ENCODE measurements at regions not wholly inside any gene's neighbourhood (a gene's known extent, or its start where the extent isn't known, plus 50 kb on each side); places are given as distances from the start of the nearest gene placed in this dataset.
"Not testable (repeated sequence)": the region's sequence is repeated elsewhere in the genome, so short reads cannot be mapped to it uniquely, and the experiment has no call there.

DNA sequence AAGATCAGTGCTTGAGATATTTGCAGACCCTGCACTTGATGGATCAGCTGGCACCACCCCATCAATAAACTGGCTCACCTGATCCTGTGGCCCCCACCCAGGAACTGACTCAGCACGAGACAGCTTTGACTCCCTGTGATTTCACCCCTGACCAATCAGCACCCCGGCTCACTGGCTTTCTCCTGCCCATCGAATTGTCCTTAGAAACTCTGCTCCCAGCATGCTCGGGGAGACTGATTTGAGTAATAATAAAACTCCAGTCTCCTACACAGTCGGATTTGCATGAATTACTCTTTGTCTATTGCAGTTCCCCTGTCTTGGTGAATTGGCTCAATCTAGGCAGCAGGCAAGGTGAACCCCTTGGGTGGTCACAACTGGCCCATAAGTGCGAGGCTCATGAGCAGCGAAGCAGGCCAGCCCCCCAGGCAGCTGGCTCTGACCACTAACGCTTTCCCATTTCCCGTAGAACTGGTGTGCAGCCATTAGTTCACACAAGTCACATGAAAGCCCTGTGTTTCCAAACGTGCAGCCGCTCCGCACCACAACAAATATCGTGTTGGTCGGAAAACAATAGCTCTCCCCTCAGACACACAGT, 79.6 kb downstream of the RSPH3 start:
- DNase-seq: no peak

DNA sequence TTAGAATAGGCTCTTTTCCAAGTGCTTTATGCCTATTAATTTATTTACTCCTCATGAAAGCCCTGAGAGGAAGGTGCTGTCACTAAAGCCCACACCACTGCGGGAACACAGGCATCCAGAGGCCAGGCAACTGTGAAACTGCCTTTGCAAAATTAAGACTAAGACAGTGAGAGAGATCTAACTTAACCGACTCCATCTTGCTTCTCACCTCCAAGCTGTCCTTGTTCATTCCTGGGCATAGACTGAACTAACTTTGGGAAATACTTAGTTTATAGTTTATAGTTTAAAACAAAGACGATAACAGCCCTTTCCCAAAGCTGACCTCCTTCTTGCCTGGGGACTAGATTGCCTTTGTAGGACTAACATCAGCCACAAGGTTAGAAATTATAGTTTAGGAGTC, 80.1 kb downstream of the RSPH3 start:
- no peak for DNase-seq

DNA sequence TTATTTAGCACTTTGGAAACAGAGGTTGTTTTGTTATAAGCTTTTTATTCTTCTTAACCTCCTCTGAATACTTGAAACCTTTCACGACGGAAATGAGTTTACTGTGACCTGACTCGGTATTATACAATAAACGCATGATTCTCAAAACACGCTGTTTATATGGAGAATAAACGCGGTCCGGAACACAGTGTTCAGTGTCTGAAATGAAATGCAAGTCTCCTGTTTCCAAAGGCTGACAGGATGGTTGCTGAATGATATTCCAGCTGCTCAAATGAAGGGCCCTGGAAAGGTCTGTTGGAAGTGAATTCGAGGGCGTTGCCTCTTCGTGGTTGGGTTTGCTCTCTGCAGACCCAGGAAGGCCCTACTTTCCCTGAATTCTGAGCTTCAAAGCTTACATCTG, 83.4 kb downstream of the RSPH3 start:
- DNase-seq: no peak

DNA sequence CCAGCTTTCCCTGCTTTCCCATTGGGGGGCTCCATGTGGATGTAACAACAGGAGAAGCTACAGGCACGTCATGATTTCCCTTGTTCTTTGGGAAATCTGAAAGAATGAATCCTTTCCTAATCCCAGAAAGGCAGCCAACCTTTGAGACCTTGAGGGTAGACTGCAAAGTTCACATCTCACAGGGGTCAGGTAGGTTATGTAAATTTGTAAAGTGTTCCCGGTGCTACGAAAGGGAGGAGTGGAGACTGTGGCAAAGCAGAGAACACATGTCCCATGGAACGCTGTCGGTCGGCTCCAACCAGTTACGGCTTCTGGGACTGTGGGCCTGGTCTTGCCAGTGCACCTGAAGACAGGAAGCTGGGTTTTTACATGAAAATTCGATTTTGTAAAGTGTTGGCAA, 85.1 kb downstream of the RSPH3 start:
- no peak for DNase-seq

DNA sequence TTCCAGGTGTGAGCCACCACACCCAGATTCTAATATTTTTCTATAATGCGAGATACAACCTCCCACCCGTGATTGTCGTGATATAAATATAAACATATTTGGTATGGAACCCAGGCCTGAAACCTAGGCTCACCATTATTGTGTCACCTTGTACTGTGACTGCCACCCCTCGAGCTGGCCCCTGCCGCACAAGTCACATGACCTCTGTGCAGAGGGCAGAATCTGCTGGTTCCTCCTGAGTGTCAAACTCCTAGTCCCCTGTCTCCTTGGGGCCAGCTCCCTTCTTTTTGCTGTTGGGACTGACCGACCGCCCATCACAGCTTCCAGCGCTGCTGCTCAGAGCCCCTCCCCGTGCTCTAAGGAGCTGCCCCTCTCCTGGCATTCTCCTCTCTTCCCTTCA, 86.4 kb downstream of the RSPH3 start:
- DNase-seq: no peak

DNA sequence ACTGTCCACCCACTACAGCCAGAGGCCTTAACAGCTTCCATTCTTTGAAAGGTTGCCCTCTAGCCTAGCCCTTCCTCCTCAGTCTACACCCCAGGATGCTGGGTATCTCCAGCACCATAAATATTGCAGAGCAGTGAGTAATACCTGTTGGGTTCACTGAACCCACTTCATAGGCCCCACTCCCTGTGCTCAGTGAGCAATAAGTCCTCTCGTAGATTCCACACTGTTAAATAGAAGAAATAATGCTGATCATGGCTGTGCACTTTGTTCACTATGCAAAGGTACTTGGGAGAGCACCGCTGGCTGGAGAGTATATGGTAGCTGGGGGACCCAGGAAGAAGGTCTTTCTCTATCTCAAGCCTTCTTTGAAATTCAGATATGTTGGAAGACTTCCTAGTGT, 87.3 kb downstream of the RSPH3 start:
- no peak for DNase-seq

DNA sequence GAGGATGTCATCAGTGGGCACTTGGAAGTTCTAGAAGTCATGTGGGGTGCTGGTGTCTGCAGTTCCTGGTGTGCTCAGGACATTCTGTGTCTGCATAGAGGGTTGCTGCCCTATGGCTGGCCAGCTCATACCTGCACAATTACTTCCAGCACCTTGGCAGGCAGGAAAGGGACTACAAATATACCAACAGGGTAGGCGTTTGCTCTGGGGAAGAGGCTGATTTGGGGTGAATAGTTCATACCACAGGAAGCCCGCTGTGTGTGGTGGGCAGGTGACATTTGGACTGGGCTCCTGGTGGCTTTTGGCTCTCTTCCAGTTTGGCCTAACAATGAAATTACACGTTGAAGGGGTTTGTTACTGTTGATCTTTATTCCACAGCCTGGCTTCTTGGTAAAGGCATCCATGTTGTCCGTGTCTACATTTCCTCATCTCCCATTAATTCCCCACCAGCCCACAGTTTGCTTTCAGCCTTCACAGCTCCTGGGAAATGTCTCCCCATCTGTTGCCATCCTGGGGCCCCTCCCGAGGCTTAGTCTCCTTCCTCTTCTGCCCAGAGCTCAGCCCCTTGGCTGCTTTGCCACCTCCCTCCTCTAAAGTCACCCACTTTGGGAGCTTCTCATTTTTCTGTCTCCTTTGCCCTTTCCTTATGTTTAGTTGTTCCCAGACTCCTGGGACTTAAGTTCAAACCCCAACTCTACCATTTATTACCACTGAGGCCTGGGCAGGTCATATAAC, 88.1 kb downstream of the RSPH3 start:
- DNase-seq: peak; percentile 33

DNA sequence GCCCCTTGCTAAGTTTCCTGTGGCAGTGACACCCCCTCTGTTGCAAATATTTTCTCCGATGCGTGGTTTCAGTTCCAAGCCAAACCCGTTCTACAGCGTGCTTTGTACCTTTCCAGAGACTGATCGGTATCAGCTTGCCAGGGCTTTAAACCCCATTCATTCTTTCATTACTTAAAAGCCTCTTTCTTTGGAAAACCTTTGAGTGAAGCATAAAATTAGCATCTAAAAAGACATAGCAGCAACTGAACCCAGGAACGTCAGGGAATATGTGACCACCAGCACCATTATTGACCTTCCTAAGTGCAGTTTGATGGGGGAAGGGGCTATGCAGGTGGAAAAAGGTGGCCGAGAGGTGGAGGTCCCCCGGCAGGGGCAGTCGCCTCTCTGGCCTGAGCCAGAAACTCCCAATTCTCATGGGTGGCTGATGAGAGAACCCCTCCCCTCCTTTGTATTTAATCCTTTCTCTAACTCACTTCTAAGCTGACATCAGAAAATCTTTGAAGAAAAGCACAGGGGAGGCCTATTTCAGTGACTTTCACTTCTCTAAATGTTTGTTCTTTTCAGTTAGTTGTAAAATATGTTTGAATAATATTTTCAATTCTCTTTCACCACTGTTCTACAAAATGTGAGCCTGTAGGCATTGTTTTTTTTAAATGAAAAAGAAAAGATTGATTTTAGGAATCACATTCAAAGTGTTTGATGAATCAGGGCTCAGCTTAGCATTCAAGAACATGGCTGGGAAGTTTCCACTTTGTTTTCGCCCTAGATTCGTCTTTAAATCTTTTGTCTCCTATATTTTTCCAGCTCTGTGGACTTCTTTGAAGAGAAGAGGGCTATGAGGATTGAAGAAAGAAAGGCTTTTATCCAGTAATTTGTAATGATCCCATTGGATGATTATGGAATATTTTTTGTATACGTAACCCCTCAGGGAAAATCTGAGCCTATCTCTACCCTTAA, 89.2 kb downstream of the RSPH3 start:
- no peak for DNase-seq

DNA sequence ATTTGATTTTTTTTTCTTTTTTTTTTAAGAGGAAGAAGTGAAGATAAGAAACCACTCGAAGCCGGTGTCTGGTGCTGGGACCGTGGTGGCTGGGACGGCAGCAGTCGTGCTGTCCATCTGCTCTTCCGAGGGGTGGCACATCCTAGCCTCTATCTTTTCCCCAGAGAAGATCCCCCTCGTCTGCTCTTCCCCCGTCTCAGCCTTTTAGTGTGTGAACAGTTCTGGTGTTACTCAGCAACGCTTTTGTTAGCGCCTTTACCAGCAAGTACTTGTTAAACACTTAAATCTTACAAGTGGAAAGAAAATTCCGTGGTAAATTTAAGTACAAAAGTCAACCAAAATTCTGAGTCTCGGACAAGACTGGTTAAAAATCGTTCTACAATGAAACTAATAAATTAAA, 90.1 kb downstream of the RSPH3 start:
- DNase-seq: no peak

DNA sequence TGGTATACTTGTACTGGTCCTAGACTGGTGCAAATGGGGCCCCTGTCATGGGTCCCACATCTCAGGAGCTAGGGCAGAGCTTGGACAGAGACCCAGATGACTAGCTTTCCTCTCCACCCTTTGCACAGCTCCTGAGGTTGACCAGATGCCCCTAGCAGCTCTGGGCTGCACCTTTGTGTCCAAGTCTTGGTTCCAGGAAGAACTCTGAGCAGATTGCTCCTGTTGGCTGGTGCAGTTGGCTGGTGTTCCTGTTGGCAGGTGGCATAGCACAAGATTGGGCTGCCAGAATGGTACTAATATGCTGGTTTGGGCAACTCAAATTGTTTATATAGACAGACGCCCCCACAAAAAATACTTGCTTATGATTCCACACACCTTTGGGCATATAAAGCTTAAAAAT, 89.4 kb upstream of the EZR start:
- no peak for DNase-seq

DNA sequence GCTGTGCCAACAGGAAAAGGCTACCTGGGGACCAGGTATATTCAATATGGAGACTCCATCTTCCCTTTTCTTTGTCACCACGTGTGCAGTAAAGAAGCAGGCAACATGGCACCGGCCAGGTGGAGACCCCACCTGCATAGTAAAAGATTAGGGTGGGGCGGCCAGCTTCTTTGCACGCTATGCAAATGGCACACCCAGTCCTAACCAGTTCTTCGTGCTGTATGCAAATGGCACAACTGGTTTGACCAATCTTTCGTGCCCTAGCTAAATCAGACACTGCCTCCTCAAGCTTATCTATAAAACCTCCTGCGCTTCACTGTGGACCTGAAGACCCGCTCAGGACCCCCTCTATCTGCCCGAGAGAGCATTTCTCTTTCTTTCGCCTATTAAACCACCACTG, 88.8 kb upstream of the EZR start:
- no peak for DNase-seq

DNA sequence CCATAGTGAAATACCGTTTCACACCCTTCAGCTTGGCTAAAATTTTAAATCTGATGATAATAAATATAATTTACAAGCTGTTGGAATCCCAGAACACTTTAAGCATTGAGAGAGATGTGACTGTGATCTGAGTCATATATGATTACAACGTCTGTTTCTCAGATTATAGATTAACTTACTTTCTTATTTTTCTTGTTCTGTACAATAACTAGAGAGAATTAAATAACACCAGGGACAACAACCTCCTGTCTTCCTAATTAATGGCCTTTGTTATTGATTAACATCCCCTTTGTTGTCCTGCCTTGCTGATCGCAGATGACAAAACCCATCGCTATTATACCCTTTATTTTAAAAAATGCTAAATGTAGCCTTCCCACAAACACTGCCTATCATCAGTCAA, 87.8 kb upstream of the EZR start:
- no peak for DNase-seq

DNA sequence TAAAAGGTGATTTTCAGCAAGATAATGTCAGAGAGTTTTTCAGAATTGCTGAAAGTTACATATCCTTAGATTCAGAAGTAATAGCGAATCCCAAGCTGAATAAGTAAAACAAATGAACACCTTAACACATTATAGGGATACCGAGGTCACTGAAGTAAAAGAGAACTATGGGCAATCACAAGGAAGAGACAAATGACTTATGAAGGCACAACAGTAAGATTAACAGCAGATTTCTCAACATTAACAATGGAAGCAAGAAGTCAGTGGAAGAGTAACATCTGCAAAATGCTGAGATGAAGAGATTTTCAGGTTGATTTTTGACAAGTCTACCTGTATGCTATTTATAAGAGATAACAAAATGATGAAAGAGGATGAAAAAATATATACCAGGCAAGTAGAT, 86.1 kb upstream of the EZR start:
- DNase-seq: no peak

DNA sequence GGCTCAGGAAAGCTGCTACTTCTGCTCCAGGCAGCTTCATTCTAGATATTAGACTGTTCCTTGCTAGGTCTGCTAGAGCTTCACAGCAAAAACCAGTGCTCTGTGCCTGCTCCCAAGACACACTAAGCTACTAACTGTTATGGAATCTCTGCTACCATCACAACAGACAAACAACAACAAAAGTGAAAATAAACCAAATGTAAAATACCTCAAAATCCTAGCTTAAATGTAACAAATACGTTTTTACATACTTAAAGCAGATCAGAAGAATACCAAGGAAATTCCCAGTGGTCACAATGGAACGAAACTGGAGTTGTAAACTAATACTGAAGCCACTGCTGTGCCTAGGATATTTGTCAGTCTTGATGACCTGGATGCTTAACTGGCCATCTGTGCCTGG, 84.6 kb upstream of the EZR start:
- DNase-seq: no peak

DNA sequence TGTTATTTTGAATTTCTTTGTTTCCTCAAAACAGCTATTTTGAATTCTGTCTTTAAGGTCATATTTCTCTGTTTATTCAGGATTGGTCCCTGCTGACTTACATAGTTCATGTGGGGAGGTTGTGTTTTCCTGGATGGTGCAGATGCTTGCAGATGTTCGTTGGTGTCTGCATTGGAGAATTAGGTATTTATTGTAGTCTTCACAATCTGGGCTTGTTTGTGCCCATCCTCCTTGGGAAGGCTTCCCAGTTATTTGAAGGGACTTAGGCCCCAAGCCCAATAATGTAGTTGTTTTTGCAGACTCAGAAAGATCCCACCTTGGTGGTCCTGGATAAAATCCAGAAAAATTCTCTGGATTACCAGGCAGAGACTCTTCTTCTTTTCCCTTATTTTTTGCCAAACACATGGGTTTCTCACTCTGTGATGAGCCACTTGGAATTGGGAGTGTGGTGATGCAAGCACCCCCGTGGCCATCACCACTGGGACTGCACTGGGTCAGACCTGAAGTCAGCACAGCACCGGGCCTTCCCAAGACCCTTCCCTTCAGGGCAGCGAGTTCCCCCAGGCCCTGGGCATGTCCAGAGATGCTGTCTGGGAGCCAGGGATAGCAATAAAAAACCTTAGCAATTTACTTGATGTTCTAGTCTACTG, 81.6 kb upstream of the EZR start:
- DNase-seq: no peak

DNA sequence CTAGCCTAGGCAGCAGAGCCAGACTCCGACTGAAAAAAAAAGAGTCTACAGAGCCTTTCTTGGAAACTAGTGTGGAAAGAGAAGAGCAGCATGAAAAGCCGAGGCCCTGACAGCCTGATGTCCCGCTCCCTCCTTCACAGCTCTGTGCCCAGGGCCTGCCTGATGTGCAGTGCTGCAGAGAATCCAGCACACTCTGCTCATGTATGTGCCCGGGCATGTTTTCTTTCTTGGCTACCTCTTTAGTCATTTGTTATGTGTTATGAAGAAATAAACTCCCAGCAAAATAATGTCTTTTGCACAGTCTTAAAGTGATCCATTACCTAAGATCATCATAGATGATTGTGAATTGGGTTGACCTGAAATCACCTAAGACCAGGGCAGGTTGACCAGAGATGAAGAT, 78.1 kb upstream of the EZR start:
- no peak for DNase-seq

DNA sequence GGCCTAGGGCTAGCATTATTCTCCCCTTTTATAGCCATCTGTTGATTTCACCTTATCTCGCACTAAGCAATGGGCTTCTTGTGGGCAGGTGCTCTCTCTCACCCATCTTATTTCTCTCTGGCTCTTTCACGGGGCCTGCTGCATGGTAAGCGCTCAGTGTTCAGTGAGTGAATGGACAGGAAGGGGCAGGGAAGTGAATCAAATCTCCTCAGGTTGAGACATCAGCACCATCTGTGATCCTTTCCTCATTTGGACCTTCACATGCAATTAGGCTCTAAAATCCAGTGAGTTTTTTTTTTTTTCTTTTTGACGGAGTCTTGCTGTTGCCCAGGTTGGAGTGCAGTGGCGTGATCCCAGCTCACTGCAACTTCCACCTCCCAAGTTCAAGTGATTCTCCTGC, 76.5 kb upstream of the EZR start:
- no peak for DNase-seq

DNA sequence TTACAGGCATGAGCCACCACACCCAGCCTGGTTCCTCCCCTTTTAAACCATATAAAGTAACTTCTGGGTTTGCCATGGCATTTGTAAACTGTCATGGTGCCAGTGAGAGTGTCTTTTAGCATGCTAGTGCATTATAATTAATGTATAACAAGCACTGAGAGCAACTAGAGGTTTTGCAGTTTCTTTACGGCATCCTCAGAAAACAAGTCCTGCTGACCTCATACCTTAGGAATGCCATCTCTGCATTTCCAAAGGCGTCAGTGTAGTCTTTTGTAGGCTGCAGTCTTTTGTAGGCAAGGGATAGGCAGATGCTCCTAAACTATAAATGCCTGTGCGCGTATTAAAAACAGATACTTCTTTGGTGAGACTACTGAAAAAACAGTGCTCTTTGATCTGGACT, 75.0 kb upstream of the EZR start:
- DNase-seq: no peak

DNA sequence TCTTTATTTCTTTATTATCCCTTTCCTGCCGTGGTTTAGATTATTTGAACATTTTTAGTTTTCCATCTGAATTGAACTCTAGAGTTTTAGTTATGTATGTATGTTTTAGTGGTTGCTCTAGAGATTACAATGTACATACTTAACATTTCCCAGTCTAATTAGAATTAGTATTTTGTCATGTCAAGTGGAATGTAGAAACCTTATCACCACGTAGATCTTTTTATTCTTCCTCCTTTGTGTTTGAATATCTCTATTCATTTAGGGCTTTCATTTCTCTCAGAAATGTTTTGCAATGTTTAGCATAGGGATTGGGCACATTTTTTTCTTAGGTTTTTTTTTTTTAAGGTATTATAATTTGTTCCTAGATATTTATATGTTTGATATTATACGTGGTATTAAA, 73.1 kb upstream of the EZR start:
- no peak for DNase-seq

DNA sequence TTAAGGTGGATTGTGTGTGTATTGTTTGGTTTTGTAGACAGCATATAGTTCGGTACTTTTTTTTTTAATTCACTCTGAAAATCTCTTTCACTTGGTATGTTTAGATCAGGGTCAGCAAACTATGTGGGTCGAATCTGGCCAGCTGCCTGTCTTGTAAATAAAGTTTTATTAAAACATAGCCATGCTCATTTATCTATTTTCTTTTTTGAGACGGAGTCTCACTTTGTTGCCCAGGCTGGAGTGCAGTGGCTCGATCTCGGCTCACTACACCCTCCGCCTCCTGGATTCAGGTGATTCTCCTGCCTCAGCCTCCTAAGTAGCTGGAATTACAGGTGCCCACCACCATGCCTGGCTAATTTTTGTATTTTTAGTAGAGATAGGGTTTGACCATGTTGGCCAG, 72.4 kb upstream of the EZR start:
- DNase-seq: not testable (repeated sequence)

DNA sequence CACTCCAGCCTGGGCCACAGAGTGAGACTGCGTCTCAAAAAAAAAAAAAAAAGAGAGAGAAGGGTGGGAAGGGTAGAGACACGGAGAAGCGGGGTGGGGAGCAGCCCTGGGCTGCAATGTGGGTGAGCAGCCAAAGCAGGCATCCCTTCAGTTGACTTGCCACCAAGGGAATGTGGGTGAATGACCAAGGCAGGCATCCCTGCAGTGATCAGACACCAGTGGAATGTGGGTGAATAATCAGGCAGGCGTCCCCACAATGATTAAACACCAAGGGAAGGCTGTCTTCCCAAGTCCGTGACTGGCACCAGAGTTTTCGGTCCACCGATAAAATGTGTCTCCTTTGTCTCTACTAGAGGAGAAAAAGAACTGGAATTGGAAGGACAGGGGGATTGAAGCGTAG, 69.0 kb upstream of the EZR start:
- DNase-seq: not testable (repeated sequence)

DNA sequence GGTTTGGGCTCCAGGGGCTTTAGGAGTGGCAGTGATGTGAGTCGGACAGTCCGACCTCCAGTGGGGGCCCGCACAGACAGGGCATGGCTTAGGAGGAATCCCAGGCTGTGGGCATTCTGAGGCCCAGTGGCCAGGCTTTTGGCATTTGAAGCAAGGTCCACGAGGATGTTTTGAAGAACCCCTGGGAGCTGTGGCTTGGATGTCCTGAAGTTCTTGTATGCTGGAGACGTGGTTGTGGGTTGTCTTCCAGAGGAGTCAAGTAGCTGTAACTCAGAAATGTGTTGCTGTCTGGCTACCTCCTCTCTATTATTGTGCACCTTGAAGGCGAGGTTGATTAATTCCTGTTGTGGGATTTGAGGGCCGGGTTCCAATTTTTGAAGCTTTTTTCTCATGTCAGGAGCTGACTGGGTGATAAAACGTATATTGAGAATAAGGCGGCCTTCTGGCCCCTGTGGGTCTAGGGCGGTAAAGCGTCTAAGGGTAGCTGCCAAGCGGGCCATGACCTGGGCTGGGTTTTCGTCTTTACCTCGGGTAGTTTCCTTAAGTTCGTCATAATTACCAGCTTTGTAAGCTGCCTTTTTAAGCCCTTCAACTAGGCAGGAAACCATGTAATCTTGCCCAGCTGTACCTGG, 67.3 kb upstream of the EZR start:
- not testable (repeated sequence) for DNase-seq

DNA sequence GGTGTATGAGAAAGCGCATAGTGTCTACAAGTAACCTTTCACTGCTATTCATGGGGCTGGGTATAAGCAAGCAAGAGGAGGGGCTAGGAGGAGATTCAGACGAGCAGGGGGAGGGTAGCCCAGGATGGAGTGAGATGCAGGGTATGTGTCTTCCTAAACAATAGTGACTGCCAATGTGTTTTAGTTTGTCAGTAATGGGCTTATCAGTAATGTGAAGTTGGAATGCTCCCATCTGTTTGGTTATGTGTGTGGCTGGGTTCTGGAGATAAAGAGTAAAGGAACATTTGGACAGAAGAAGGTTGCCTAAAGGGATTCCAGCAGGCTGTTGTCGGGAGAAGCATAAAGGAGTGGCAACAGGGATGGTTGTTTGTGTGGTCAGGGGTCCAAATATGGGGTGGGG, 62.7 kb upstream of the EZR start:
- not testable (repeated sequence) for DNase-seq

Measured in NCI-H2029 treated with DMSO at 0.1 percent for 48 hours (cell line).